ENCODE measurements at regions not wholly inside any gene's neighbourhood (a gene's known extent, or its start where the extent isn't known, plus 50 kb on each side); places are given as distances from the start of the nearest gene placed in this dataset.

DNA sequence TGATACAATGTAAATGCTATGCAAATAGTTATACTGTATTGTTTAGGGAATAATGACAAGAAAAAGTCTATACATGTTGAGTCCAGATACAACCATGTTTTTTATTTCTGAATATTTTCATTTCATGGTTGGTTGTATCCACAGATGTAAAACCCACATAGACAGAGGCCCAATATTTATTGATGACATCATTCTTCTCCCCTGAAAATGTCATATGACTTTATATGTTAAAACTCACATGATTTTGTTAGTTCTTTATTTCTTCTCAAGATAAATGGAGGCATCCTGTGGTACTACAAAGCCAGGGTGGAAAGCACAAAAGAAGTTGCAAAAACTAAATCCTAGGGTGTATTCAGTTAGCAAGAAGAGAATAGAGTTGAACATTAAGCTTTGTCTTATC is 149.3 kb upstream of the GLRA2 start:
- Histone ChIP-seq H3K9me3 (no peaks in the 10 kb centered on the region), H3K4me3 (no peak overlapping the region), H3K4me1 (no peaks in the 10 kb centered on the region), H3K27me3 (no peaks in the 10 kb centered on the region), H3K36me3 (no peaks in the 10 kb centered on the region), H3K27ac (no peak overlapping the region)
- in situ Hi-C loops (cut with MboI; ENCODE audit: low pct_ligation_motif_present in 1 of 4, low pct_unique_long_range_greater_than_20kb in 1 of 4, low sequenced_read_pairs in 3 of 4), result no loop called here
- intact Hi-C loops (cut with DNase I; ENCODE audit: low total_unique reads), result no loop called here
- no peak for TF ChIP-seq EP300 (IDR thresholded peaks at IDR 0.05; ENCODE audit: low read depth)
- no peak for TF ChIP-seq POLR2A (IDR thresholded peaks at IDR 0.05)
- TF ChIP-seq, protein P1, sequence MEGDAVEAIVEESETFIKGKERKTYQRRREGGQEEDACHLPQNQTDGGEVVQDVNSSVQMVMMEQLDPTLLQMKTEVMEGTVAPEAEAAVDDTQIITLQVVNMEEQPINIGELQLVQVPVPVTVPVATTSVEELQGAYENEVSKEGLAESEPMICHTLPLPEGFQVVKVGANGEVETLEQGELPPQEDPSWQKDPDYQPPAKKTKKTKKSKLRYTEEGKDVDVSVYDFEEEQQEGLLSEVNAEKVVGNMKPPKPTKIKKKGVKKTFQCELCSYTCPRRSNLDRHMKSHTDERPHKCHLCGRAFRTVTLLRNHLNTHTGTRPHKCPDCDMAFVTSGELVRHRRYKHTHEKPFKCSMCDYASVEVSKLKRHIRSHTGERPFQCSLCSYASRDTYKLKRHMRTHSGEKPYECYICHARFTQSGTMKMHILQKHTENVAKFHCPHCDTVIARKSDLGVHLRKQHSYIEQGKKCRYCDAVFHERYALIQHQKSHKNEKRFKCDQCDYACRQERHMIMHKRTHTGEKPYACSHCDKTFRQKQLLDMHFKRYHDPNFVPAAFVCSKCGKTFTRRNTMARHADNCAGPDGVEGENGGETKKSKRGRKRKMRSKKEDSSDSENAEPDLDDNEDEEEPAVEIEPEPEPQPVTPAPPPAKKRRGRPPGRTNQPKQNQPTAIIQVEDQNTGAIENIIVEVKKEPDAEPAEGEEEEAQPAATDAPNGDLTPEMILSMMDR (IDR thresholded peaks at IDR 0.05), result no peak
- no peak for TF ChIP-seq POLR2AphosphoS5 (IDR thresholded peaks at IDR 0.05)
- DNase-seq, result no peak

DNA sequence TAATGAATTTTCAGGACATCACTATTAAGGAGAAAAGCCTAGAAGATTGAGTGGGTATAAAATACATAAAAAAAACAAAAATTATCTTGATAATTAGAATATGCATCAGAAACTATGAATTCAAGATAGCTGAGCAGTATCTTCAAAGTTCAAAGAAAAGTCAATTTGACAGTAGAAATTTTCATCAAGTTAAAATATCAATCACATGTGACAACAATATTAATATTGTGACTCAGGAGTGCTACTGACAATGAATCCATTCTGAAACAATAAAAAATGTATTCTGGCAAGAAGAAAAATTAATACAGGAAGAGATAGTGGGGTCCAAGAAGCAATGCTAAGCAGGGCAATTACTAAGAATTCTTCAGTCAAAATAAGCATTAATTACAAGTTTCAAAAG is 151.9 kb upstream of the GLRA2 start:
- Histone ChIP-seq H3K4me1 (no peaks in the 10 kb centered on the region), H3K27me3 (no peaks in the 10 kb centered on the region), H3K4me3 (no peak overlapping the region), H3K9me3 (no peaks in the 10 kb centered on the region), H3K36me3 (no peaks in the 10 kb centered on the region), H3K27ac (no peak overlapping the region)
- DNase-seq, result no peak
- TF ChIP-seq POLR2A (IDR thresholded peaks at IDR 0.05) (no peak), POLR2AphosphoS5 (IDR thresholded peaks at IDR 0.05) (no peak), EP300 (IDR thresholded peaks at IDR 0.05; ENCODE audit: low read depth) (no peak)
- TF ChIP-seq, protein P1 (IDR thresholded peaks at IDR 0.05), result no peak
- in situ Hi-C loops (cut with MboI; ENCODE audit: low pct_ligation_motif_present in 1 of 4, low pct_unique_long_range_greater_than_20kb in 1 of 4, low sequenced_read_pairs in 3 of 4), result no loop called here
- intact Hi-C loops (cut with DNase I; ENCODE audit: low total_unique reads), result no loop called here

DNA sequence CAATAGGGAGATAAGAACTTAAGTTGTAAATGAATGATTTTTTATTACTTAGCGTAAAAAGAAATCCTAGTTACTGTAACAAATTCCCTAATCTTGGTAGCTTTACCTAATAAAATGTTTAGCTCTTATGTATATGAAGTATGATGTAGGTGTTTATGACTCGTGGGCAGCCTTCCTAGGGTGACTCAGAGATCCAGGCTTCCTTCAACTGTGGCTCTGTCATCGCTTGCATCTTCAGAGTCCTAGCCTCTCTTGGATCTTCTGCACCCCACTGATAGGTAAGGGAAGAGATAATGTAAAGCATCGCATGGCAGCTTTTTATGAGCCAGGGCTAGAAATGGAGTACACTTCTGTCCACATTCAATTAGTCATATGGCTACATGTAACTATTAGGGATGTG is 165.6 kb upstream of the GLRA2 start:
- no peak overlapping the region for H3K4me3 ChIP-seq
- H3K4me1 ChIP-seq, result no peaks in the 10 kb centered on the region
- H3K36me3 ChIP-seq, result no peaks in the 10 kb centered on the region
- TF ChIP-seq, protein P1 (IDR thresholded peaks at IDR 0.05), result no peak
- TF ChIP-seq POLR2A (IDR thresholded peaks at IDR 0.05) (no peak), EP300 (IDR thresholded peaks at IDR 0.05; ENCODE audit: low read depth) (no peak), POLR2AphosphoS5 (IDR thresholded peaks at IDR 0.05) (no peak)
- H3K27me3 ChIP-seq, result no peaks in the 10 kb centered on the region
- no peaks in the 10 kb centered on the region for H3K9me3 ChIP-seq
- no peak overlapping the region for H3K27ac ChIP-seq
- WGBS, 2 donors (ENCODE audit: low coverage in 1 of 2), result 31 to 63% methylated on average over 2 to 4 of the region's 4 CpGs
- intact Hi-C loops (cut with DNase I; ENCODE audit: low total_unique reads), result no loop called here
- in situ Hi-C loops (cut with MboI; ENCODE audit: low pct_ligation_motif_present in 1 of 4, low pct_unique_long_range_greater_than_20kb in 1 of 4, low sequenced_read_pairs in 3 of 4), result no loop called here
- DNase-seq, result no peak

DNA sequence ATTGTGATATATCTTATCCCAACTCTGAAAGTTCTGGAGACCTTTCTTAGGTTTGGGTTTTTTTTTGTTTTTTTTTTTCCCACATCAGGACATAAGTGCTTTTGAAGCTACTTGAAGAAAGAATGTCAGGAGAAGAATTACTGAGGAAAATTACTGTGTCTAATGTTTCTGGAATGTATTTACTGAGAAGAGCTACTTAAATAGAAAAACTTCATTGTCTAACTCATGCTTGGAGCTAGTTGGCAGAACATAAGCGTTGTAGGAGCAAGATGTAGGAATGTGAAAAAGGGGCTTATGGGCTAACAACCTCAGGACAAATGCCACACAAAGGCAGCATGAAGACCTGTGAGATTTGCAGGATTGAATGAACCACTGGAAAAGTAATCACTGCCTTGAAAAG is 166.6 kb upstream of the GLRA2 start:
- WGBS, 2 donors (ENCODE audit: low coverage in 1 of 2), result 83 to 84% methylated on average over 1 of the region's 1 CpG
- intact Hi-C loops (cut with DNase I; ENCODE audit: low total_unique reads) (no loop called here), in situ Hi-C loops (cut with MboI; ENCODE audit: low pct_ligation_motif_present in 1 of 4, low pct_unique_long_range_greater_than_20kb in 1 of 4, low sequenced_read_pairs in 3 of 4) (no loop called here)

More for the DNA sequence above, 166.6 kb upstream of the GLRA2 start:
- no peaks in the 10 kb centered on the region for H3K4me1 ChIP-seq
- no peak overlapping the region for H3K27ac ChIP-seq
- H3K27me3 ChIP-seq, result no peaks in the 10 kb centered on the region
- no peak for DNase-seq
- TF ChIP-seq, protein P1 (IDR thresholded peaks at IDR 0.05), result no peak
- TF ChIP-seq POLR2AphosphoS5 (IDR thresholded peaks at IDR 0.05) (no peak), POLR2A (IDR thresholded peaks at IDR 0.05) (no peak), EP300 (IDR thresholded peaks at IDR 0.05; ENCODE audit: low read depth) (no peak)
- H3K4me3 ChIP-seq, result no peak overlapping the region
- no peaks in the 10 kb centered on the region for H3K9me3 ChIP-seq
- no peaks in the 10 kb centered on the region for H3K36me3 ChIP-seq

All from transverse colon (tissue), 4 donors.